AG20443 (cell line): ENCODE measurements at regions not wholly inside any gene's neighbourhood (a gene's known extent, or its start where the extent isn't known, plus 50 kb on each side); places are given as distances from the start of the nearest gene placed in this dataset.
"Not testable (repeated sequence)": the region's sequence is repeated elsewhere in the genome, so short reads cannot be mapped to it uniquely, and the experiment has no call there.

Experiments
- DNase-seq: peaks from one replicate; pipeline ENCODE4 v3.0.0; 2012; ENCODE audit warnings: low spot score, mixed read lengths

DNA sequence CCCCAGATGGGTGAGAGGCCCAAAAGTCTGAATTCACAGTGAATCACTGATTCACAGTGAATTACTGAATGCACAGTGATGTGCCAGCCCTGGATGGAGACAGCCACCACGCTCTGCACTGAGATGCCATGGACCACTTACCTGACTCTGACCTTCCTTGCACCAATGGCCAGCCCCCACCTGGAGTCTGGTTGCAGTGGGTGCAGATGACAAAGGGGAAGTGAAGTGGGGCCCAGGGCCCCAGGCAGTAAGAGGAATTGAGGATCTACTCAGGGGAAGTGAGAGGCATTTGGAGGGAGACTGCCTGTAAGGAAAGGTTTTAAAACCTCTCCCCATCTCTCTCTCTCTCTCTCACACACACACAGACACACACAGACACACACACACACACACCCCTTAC lies 412.1 kb downstream of the CYLC2 start:
- no peak for DNase-seq

DNA sequence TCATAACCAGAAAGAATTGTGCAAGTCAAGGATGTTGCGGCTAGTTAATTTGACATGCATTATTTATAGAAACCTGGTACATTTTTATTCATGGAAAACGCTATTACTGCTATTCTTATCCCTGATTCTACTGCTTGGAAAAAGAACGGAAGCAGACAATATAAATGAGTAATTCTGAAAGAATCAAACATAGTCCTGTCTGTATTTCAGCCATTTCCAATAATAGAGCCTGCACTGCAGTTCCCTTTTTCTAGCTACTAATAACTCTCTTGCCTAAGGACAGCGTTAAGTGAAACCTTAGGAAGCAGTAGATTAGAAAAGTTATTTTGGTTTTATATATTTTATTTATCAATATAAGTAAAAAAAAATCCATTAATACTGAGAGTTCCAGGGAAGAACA lies 414.9 kb downstream of the CYLC2 start:
- no peak for DNase-seq

DNA sequence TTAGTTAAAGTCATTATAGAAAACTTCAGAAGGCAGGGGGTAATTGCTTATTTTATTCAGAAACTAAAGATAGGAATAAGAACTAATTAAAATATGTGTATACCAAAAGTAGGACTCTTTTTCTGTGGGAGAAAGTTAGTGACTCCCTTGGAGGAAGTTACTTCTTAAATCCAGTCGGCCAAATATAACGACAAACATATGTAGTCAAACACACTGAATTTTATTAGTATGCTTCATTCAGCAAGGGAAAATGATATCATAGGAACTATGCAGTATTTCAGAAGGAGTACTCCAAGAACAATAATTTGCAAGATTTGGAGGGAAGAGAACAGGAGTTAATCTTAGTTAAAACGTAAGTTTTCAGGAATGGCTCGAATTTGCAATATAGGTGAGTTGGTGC lies 432.6 kb downstream of the CYLC2 start:
- no peak for DNase-seq

DNA sequence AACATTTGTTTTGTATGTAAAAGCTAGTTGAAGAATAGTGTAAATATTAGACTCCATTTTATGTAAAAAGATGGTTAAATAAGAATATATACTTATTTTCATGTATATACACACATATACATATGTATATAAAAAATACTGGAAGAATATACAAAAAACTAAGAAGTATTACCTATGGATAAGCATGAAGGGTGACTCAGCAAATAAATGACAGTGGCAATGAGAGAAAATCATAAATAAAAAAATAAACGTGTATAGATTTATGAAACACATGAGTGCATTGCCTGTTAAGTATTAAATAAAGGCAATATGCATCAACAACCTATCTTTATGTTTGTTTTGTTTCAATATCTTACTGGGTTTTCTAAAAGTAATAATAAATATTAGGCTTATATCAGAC lies 435.3 kb downstream of the CYLC2 start:
- no peak for DNase-seq

DNA sequence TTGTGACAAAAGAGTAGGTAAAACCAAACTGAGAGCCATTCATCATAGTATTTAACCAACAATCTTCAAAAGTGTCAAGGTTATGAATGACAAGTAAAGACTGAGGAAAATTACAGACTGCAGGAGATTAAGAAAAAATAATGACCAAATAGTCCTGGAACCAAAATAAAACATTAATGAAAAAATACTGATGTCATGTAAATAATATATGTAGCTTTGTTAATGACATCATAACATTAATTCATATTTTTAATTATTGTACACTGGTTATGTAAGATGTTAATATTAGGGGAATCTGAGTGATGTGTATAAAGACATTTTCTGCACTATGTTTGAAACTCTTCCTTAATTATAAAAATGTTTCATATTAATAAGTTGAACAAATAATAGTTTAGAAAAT lies 436.7 kb downstream of the CYLC2 start:
- no peak for DNase-seq

DNA sequence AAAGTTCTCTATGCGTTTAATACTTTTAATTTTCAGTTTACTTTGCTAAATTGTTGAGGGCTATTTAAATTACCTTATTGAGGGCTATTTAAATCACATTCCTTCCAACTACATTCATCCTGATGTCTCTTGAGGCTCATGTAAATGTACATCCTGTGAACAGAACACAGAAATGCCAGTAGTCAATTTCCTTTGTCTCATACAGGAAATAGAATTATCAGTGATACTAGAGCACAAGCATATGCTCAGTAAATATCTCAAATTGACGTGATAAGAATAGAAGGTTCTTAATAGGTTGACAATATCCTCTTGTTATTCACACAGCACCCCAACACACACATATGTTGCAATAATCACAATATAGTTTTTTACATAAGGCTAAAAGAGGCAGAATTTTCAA lies 449.0 kb downstream of the CYLC2 start:
- no peak for DNase-seq

DNA sequence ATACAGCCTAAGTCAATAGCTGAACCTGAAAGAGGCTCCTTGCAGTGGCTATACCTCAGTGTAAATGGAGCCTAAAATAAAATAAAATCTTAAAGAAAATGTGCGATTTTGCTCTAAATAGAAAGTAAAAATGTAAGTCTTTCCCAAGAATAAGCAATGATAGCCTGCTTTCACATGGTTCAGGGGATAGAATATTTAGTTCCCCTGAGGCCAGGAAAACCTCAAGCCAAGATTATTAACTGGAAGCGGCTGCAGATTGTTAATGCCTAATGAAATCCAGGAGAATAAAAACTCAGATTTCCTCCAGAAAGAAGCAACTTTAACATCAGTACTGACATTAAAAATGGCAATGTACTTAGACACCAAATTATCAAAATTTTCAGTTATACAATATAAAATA lies 463.7 kb downstream of the CYLC2 start:
- no peak for DNase-seq

DNA sequence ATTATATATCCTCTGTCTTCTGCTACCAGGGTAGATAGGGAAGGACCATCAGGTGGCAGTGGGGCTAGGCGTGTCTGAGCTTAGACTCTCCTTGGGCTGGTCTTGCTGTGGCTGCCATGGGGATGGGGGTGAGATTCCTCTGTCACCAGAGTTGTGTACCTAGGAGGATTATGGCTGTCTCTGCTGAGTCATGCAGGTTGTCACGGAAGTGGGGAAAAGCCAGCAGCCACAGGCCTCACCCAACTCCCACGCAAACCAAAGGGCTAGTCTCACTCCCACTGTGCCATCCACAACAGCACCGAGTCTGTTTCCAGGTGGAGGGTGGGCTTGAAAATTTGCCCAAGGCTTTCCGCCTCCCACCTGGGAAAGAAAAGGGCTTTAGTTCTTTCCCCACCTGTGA lies 476.1 kb downstream of the CYLC2 start:
- no peak for DNase-seq

DNA sequence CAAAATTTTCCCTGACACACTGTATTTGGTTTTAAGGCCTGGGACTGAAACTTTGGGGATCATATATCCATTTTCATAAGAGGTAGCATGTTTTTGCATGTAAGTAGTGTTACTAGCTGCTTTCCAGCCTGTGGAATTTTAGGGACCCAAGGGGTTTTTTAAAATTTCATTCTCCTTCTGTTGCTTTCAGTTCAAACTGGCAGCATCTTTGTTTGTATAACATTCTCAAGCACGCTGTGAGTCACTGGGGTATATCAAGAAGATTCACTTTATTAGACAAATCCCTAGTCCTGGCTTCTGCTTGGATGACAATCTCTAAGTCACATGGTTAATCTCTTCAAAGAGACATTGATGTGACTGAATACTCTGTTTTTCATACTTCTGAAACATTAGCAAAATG lies 479.0 kb downstream of the CYLC2 start:
- DNase-seq: no peak

DNA sequence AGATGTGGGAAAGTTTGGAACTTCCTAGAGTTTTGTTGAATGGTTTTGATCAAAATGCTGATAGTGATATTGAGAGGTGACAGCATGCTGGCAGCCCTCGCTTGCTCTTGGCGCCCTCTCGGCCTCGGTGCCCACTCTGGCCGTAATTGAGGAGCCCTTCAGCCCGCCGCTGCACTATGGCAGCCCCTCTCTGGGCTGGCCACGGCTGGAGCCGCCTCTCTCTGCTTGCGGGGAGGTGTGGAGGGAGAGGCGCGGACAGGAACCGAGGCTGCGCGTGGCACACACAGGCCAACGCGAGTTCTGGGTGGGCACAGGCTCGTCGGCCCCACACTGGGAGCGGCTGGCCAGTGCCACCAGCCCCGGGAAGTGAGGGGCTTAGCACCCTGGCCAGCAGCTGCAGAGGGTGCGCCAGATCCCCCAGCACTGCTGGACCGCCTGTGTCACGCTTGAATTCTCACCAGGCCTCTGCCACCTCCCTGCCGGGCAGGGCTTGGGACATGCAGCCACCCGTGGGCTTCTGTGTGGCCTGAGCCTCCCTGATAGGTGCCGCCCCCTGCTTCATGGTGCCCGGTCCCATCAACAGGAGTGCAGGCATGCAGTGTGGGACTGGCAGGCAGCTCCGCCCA lies 488.5 kb downstream of the CYLC2 start:
- no peak for DNase-seq

DNA sequence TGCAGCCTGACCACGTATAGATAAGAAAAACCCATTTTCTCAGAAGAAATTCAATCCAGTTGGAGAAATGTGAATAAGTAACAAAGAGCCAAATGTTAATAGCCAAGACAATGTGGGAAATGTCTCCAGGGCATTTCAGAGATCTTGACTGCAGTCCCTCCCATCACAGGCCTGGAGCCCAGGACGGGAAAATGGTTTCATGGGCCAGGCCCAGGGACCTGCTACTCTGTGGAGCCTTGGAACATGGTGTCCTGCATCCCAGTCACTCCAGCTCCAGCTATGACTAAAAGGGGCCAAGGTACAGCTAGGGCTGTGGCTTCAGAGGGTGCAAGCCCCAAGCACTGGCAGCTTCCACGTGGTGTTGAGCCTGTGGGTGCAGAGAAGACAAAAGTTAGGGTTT lies 490.0 kb downstream of the CYLC2 start:
- no peak for DNase-seq

DNA sequence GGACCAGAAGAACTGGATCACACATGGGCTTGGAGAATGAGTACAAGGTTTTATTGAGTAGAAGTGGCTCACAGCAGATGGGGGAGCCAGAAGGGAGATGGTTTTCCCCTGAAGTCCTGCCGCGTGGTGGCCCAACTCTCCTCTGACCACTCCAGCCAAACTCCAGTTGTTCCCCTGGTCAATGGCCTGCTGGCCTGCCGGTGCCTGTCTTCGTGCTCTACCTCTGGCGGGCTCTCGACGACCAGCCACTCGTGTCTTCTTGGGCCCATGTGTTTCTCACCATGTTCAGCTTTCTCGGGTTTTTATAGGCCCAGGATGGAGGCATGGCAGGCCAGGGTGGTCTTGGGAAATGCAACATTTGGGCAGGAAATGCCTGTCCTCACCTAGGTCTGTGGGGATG lies 519.6 kb downstream of the CYLC2 start:
- DNase-seq: no peak

DNA sequence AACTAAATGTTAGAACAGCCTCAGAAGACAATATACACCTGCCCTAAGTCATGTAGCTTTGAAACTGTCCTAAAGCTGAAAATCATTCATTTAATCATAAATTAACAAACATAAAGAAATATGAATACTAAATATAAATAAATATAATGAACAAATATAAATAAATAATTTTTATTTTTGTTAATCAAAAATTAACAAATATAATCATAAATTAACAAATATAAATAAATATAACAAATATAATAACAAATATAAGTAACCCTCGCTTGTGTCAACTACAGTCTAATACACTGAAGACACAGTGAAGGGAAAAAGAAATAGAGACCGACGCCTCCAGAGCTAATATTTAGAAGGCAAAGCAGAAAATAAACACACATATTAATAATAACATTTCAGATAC lies 527.3 kb downstream of the CYLC2 start:
- DNase-seq: no peak

DNA sequence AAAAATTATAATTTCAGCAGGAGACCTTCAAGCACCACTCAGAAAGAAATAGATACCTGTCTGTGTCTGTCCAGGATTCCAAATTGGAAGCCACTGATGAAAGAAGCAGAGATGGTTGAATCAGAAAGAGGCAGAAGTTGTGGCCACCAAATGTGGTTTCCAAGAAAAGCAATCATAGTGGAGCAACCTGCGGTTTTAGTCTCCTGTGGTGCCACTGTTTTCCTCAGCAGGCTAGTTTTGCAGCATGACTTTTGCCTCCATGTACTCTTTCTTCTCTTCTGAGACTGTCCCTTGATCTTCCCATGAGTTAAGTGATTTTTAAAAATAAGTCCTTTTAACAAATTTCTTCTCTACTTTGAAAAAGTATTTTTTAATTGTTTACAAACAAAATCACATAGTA lies 535.8 kb downstream of the CYLC2 start:
- no peak for DNase-seq

DNA sequence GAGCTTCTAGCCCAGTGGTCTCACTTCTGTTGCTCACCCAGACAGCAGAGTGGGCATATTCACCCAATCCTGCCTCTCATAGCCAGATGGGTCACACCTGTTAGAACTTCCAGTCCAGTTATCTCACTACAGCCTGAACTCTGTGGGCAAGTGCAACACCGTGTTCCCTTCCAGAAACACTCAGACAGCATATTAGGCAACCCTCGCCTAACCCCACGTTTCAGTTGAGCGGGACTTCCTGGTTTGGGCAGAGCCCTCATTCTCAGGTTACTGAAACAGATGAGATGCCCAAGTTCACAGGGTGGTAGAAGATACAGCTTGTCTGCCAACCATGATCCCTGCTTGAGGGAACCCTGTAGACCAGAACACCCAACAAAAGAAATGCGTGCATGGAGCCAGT lies 538.2 kb downstream of the CYLC2 start:
- DNase-seq: no peak

DNA sequence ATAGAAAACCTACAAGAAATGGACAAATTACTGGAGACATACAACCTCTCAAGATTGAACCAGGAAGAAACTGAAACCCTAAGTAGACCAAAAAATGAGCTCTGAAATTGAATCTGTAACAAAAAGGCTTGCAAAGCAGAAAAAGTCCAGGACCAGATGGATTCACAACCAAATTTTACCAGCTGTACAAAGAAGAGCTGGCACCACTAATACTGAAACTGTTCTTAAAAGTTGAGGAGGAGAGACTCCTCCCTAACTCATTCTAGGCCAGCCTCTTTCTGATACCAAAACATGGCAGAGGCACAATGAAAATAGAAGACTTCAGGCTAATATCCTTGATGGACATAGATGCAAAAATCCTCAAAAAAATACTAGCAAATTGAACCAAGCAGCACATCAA lies 542.3 kb downstream of the CYLC2 start:
- DNase-seq: no peak

DNA sequence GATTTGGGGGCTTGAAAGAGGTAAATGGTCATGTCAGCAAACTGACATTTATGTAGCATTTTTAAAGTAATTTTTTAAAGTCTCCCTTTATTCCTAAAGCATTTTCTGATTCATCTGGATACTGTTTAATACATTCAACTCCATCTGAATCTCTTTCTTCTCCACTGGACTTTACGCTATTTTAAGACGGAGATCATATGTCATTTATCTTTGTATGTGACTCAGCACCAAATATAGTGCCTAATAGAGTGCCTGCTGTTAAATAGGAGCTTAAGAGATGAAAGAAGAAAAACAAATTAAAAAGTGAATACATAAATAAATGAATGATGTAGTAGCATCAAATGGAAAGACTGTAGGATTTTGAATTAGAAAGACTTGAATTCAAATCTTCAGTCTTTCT lies 548.8 kb upstream of the SMC2 start:
- no peak for DNase-seq

DNA sequence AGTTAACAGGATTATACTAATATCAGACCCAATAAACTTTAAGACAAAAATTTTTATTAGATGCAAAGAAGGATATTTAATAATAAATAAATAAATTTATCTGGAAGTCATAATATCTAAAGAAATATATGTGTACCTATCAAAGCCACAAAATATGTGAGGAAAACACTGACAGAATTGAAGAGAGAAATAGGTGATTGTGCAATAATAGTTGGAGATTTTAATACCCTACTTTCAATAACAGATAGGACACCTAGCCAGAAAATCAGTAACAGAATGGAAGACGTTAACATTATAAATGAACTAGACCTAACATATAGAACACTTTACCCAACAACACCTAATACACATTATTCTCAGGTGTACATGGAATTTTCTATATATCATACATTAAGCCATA lies 541.4 kb upstream of the SMC2 start:
- no peak for DNase-seq

DNA sequence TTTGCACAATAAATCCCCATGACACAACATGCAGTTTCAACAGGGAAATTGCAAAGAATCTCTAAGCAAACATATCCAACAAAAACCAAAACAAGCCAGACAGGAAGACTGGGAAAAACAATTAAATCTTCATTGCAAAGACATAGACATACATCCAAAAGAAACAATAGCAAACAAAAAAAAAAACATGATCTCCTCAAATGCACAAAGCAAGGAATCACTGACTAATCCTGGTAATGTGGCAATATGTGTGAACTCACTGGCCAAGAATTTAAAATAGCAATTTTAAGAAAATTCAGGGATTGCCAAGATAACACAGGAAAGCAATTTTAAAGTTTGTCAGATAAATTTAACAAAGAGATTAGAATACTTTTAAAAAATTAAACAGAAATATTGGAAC lies 520.1 kb upstream of the SMC2 start:
- DNase-seq: no peak

DNA sequence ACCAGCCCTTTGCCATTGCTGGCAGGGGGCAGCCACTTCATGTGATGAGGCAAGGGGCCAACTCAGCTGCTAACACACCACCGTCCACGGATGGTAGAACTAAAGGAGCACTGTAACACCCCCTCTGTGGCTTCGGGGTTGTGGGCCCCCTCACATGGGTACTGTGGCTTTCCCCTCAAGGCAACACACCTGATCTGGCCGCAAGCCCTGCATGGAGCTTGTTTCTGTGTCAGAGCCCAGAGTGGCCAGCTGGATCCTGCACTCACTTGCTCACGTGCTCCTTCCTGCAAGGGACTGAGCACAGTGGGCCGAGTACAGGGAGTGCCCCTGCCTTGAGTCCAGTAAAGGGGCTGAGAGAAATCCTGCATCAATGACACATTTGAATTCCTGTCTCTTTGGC lies 507.4 kb upstream of the SMC2 start:
- DNase-seq: no peak

DNA sequence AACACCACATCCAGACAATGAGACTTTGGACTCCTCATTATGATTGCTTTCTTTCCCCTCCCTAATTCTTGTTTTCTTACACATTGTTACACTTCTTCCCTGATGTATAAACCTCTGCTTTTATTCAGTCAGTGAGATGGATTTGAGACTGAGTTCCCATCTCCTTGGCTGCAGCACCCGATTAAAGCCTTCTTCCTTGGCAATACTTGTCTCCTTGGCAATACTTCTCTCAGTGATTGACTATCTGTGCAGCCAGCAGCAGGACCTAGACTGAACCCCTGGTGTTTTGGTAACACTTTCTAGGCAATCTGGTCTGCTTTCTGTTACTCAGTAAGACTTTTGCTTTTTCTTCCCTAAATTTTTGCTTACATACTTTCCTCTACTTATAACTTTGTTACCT lies 492.8 kb upstream of the SMC2 start:
- DNase-seq: no peak

DNA sequence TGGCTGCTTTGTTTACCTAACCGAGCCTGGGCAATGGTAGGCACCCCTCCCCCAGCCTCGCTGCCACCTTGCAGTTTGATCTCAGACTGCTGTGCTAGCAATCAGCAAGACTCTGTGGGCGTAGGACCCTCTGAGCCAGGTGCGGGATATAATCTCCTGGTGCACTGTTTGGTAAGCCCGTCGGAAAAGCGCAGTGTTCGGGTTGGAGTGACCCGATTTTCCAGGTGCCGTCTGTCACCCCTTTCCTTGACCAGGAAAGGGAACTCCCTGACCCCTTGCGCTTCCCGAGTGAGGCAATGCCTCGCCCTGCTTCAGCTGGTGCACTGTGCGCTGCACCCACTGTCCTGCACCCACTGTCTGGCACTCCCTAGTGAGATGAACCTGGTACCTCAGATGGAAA lies 482.2 kb upstream of the SMC2 start:
- not testable (repeated sequence) for DNase-seq

DNA sequence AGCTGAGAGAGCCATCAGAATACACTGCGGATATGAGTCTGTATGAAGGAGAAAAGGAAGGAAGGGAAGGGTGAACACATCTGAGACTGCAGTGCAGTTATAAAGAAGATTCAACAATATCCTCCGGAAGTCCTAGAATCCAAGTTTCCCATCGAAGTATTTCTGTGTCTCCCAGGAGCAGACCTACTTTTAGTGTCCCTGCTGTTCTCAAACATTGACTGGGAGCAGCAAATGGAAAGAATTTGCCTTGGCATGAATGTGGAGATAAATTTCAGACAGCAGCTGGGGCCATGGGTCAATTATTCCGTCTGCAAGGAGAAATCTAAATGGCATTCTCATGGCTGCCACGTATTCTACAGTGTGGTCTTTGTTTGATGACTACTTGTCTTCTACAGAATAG lies 478.1 kb upstream of the SMC2 start:
- no peak for DNase-seq

DNA sequence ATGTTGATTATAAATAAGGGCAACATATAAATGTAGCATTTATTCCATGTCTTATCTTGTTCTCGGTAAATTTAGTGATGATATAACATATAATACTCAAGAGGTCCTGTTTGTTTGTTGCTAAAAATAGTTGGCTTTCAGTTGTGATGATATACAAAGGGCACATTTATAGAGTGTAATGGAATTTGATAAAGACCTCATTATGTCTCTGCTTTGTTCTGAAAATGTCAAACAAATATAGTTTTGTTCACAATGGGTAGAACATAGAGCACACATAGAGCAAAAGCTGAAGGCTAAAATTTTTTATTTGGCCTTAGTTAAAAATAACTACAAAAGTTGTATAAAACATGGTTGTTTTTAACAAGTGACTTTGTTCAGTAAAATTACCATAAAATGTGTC lies 477.1 kb upstream of the SMC2 start:
- no peak for DNase-seq

DNA sequence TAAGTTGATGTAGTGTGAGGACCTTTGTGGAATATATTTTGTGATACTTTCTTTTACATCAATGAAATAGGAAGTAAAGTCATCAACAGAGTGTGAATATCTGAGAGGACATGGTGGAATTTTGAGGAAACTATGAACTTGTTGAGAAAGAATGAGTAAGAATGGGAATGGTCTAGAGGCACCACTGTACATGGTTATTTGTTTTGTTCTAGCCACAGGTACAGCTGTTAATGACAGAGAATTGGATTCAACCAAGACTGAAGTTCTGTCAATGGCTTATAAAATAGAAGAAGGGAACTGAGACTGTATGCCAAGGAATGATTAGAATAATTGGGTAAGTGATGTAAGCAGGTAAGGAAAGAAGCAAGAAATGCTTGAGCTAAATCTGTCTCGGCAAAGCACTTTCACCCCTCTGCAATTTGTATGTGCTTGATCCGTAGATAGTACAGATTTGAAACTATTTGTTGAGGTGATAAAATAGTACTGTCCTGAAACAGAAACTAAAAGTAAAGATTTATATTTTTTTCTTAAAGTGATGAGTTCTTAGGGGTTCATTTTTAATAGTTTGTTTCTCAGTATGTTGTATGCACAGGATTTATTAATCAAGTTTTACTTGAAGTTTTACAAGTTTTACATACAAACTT lies 468.8 kb upstream of the SMC2 start:
- DNase-seq: no peak
